ENCODE measurements at regions not wholly inside any gene's neighbourhood (a gene's known extent, or its start where the extent isn't known, plus 50 kb on each side); places are given as distances from the start of the nearest gene placed in this dataset.
"Not testable (repeated sequence)": the region's sequence is repeated elsewhere in the genome, so short reads cannot be mapped to it uniquely, and the experiment has no call there.

GRCh38 chr7:142506601-142507000 is 242.7 kb upstream of the PRSS1 start:
- intact Hi-C loops (cut with DNase I; ENCODE audit: low total_unique reads), result no loop called here
- Histone ChIP-seq H3K4me3 (no peak overlapping the region), H3K27ac (no peak overlapping the region), H3K27me3 (replicated peaks in 1 of 7) (no peaks in the 10 kb centered on the region), H3K36me3 (no peaks in the 10 kb centered on the region), H3K4me1 (no peaks in the 10 kb centered on the region), H3K9me3 (no peaks in the 10 kb centered on the region)
- DNase-seq, result no peak
- TF ChIP-seq POLR2AphosphoS5 (IDR thresholded peaks at IDR 0.05) (no peak), CTCF (IDR thresholded peaks at IDR 0.05 in 8 of 11, conservative IDR thresholded peaks at IDR 0.05 in 3 of 11) (no peak), POLR2A (IDR thresholded peaks at IDR 0.05) (no peak)
- 81 to 89% (median 84%) methylated on average over 3 of the region's 3 CpGs for WGBS, 5 donors

GRCh38 chr7:142503949-142504348 is 245.3 kb upstream of the PRSS1 start:
- WGBS, 5 donors, result 58 to 74% (median 63%) methylated on average over 7 to 8 of the region's 8 CpGs
- H3K4me1 ChIP-seq; H3K27me3 ChIP-seq (replicated peaks in 1 of 7); intact Hi-C loops (cut with DNase I; ENCODE audit: low total_unique reads); H3K27ac ChIP-seq; H3K4me3 ChIP-seq; H3K36me3 ChIP-seq; H3K9me3 ChIP-seq; DNase-seq: not testable (repeated sequence)

- Histone ChIP-seq H3K36me3 (no peaks in the 10 kb centered on the region), H3K4me3 (no peak overlapping the region), H3K27me3 (replicated peaks in 1 of 7) (no peaks in the 10 kb centered on the region), H3K9me3 (no peaks in the 10 kb centered on the region), H3K4me1 (peaks cover 0 to 8% (median 0%) of the 10 kb centered on the region in 6 donors), H3K27ac (no peak overlapping the region)
- DNase-seq, result no peak
- 84 to 89% (median 87%) methylated on average over 6 of the region's 6 CpGs for WGBS, 5 donors
- TF ChIP-seq POLR2AphosphoS5 (IDR thresholded peaks at IDR 0.05) (no peak), POLR2A (IDR thresholded peaks at IDR 0.05) (no peak), CTCF (IDR thresholded peaks at IDR 0.05 in 8 of 11, conservative IDR thresholded peaks at IDR 0.05 in 3 of 11) (no peak)
- intact Hi-C loops (cut with DNase I; ENCODE audit: low total_unique reads), result no loop called here
Measured at GRCh38 chr7:142503036-142503435, 245.2 kb upstream of the PRSS58 start.

- Histone ChIP-seq H3K27ac (no peak overlapping the region), H3K4me3 (no peak overlapping the region), H3K9me3 (no peaks in the 10 kb centered on the region), H3K4me1 (peaks cover 0 to 14% (median 2%) of the 10 kb centered on the region in 6 donors), H3K27me3 (replicated peaks in 1 of 7) (peaks cover 0 to 12% (median 0%) of the 10 kb centered on the region in 7 donors), H3K36me3 (no peaks in the 10 kb centered on the region)
- intact Hi-C loops (cut with DNase I; ENCODE audit: low total_unique reads), result no loop called here
- WGBS, 5 donors, result 43 to 63% (median 55%) methylated on average over 1 of the region's 1 CpG
- no peak for TF ChIP-seq CTCF (IDR thresholded peaks at IDR 0.05 in 8 of 11, conservative IDR thresholded peaks at IDR 0.05 in 3 of 11)
- no peak for TF ChIP-seq POLR2AphosphoS5 (IDR thresholded peaks at IDR 0.05)
- TF ChIP-seq POLR2A (IDR thresholded peaks at IDR 0.05), result no peak
- DNase-seq, result no peak
Measured at GRCh38 chr7:142501434-142501833, 243.6 kb upstream of the PRSS58 start.

- 4 to 14% (median 8%) methylated on average over 4 of the region's 4 CpGs for WGBS, 5 donors
- peaks cover 0 to 18% (median 3%) of the 10 kb centered on the region in 6 donors for H3K4me1 ChIP-seq
- DNase-seq, result no peak
- peaks cover 0 to 21% (median 0%) of the 10 kb centered on the region in 7 donors for H3K27me3 ChIP-seq (replicated peaks in 1 of 7)
- no peak overlapping the region for H3K4me3 ChIP-seq
- no peaks in the 10 kb centered on the region for H3K36me3 ChIP-seq
- intact Hi-C loops (cut with DNase I; ENCODE audit: low total_unique reads), result no loop called here
- H3K9me3 ChIP-seq, result no peaks in the 10 kb centered on the region
- H3K27ac ChIP-seq, result peak overlapping the region in 2 of 8 donors; percentile 36 to 48
- no peak for TF ChIP-seq POLR2AphosphoS5 (IDR thresholded peaks at IDR 0.05)
- TF ChIP-seq CTCF (IDR thresholded peaks at IDR 0.05 in 8 of 11, conservative IDR thresholded peaks at IDR 0.05 in 3 of 11), result no peak
- no peak for TF ChIP-seq POLR2A (IDR thresholded peaks at IDR 0.05)
Measured at GRCh38 chr7:142500366-142500765, 242.5 kb upstream of the PRSS58 start.

Data from spleen (tissue), 11 donors.